Putamen (tissue), 1 donor: ENCODE measurements at regions not wholly inside any gene's neighbourhood (a gene's known extent, or its start where the extent isn't known, plus 50 kb on each side); places are given as distances from the start of the nearest gene placed in this dataset.

ENCODE experiments used
- DNase-seq: peaks from one replicate; pipeline ENCODE4 v3.0.0-alpha.2; 2016; ENCODE audit warnings: low spot score

- DNase-seq = no peak
Observed at GRCh38 chr12:125360540-125360939, 295.3 kb downstream of the AACS start.

GRCh38 chr12:125371033-125371432 is 305.8 kb downstream of the AACS start:
- no peak for DNase-seq

GRCh38 chr12:125372085-125372484 is 306.9 kb downstream of the AACS start:
- DNase-seq = no peak

GRCh38 chr12:125373375-125373774 is 308.1 kb downstream of the AACS start:
- DNase-seq = no peak

GRCh38 chr12:125376422-125376821 is 311.2 kb downstream of the AACS start:
- no peak for DNase-seq

- DNase-seq = no peak
Observed at GRCh38 chr12:125377093-125377492, 311.9 kb downstream of the AACS start.

- DNase-seq = no peak
Observed at GRCh38 chr12:125381373-125381772, 316.1 kb downstream of the AACS start.

GRCh38 chr12:125382926-125383325 is 317.7 kb downstream of the AACS start:
- no peak for DNase-seq

- DNase-seq = no peak
Observed at GRCh38 chr12:125386652-125387051, 321.4 kb downstream of the AACS start.

- DNase-seq = no peak
Observed at GRCh38 chr12:125387206-125387605, 322.0 kb downstream of the AACS start.

GRCh38 chr12:125389061-125389697 is 323.9 kb downstream of the AACS start:
- DNase-seq = no peak

- no peak for DNase-seq
Observed at GRCh38 chr12:125393569-125393968, 328.3 kb downstream of the AACS start.

- DNase-seq = no peak
Observed at GRCh38 chr12:125395583-125396215, 330.5 kb downstream of the AACS start.

GRCh38 chr12:125399489-125399888 is 334.3 kb downstream of the AACS start:
- DNase-seq = no peak

GRCh38 chr12:125402874-125403789 is 337.9 kb downstream of the AACS start:
- no peak for DNase-seq

- DNase-seq = no peak
Observed at GRCh38 chr12:125403843-125404242, 338.6 kb downstream of the AACS start.

- DNase-seq = no peak
Observed at GRCh38 chr12:125406131-125406530, 340.9 kb downstream of the AACS start.

- DNase-seq = no peak
Observed at GRCh38 chr12:125408718-125409117, 343.5 kb downstream of the AACS start.

GRCh38 chr12:125412506-125412905 is 347.3 kb downstream of the AACS start:
- peak; percentile 25 for DNase-seq

GRCh38 chr12:125417446-125417845 is 352.2 kb downstream of the AACS start:
- DNase-seq = no peak

GRCh38 chr12:125418902-125419564 is 353.8 kb downstream of the AACS start:
- no peak for DNase-seq

GRCh38 chr12:125424909-125425308 is 359.7 kb downstream of the AACS start:
- no peak for DNase-seq
